ENCODE measurements at regions not wholly inside any gene's neighbourhood (a gene's known extent, or its start where the extent isn't known, plus 50 kb on each side); places are given as distances from the start of the nearest gene placed in this dataset.
"Not testable (repeated sequence)": the region's sequence is repeated elsewhere in the genome, so short reads cannot be mapped to it uniquely, and the experiment has no call there.

DNA sequence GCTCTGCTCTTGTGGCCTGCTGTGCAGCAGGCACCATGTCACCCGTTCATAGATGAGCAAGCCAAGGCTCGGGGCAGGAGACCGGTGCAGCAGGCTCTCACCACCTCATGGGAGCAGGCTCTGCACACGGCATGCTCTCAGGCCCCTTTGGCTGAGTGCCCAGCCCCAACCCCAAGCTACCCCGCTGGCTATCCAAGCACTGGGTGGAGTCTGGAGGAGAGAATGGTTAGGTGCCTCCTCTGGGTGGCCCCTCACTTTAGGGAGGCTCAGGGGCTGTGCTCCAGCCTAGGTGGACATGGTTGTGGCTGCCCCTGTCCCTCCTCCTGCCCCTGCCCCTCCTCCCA, 199.9 kb downstream of the IGLL1 start:
- no peak overlapping the region for H3K27ac ChIP-seq
- TF ChIP-seq POLR2A (IDR thresholded peaks at IDR 0.05), result no peak
- TF ChIP-seq, protein P1, sequence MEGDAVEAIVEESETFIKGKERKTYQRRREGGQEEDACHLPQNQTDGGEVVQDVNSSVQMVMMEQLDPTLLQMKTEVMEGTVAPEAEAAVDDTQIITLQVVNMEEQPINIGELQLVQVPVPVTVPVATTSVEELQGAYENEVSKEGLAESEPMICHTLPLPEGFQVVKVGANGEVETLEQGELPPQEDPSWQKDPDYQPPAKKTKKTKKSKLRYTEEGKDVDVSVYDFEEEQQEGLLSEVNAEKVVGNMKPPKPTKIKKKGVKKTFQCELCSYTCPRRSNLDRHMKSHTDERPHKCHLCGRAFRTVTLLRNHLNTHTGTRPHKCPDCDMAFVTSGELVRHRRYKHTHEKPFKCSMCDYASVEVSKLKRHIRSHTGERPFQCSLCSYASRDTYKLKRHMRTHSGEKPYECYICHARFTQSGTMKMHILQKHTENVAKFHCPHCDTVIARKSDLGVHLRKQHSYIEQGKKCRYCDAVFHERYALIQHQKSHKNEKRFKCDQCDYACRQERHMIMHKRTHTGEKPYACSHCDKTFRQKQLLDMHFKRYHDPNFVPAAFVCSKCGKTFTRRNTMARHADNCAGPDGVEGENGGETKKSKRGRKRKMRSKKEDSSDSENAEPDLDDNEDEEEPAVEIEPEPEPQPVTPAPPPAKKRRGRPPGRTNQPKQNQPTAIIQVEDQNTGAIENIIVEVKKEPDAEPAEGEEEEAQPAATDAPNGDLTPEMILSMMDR (IDR thresholded peaks at IDR 0.05), result no peak
- H3K27me3 ChIP-seq, result no peaks in the 10 kb centered on the region
- H3K4me3 ChIP-seq, result no peak overlapping the region
- ATAC-seq (no peak), DNase-seq (no peak)
- intact Hi-C loops (cut with DNase I), result no loop called here
- no peaks in the 10 kb centered on the region for H3K4me1 ChIP-seq
- H3K9me3 ChIP-seq, result no peaks in the 10 kb centered on the region
- no peaks in the 10 kb centered on the region for H3K36me3 ChIP-seq (replicated peaks in 1 of 2; ENCODE audit: insufficient read depth in 1 of 2, low read depth in 2 of 2)
- 15% methylated on average over 5 of the region's 5 CpGs; no CpG with 5 or more reads in 1 of the 2 donors for WGBS, 2 donors

DNA sequence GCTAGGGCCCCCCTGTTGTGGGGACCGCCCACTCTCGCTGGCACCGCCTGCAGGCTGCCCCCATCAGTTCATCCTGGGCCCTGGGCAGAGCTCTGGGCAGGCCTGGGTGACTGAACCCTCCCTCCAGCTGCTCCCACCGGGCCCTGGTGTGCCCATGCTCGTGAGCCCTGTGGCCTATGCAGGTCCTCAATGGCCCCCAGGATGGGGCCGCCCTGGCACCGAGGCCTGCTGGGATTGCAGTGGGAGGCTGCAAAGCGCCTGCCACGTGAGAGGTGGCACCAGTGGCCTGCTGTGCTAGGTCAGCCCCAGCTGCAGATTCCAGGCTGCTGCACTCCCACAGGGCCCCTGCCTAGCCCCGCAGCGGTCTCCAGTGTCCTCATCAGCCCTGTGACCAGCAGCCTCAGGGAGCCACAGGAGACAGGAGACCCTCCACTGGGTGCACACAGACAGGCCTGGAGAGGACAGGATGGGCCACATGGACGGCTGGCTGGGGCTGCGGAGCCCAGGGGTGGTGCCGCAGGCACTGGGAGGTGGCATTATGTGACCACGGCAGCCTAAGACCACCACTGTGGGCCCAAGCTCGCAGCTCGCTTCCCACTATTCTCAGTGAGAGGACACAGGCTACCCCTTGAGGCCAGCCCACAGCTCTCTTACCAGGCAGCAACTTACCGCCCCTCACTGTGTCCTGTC, 199.4 kb downstream of the BCR start:
- H3K27me3 ChIP-seq; intact Hi-C loops (cut with DNase I); H3K9me3 ChIP-seq; H3K36me3 ChIP-seq (replicated peaks in 1 of 2; ENCODE audit: insufficient read depth in 1 of 2, low read depth in 2 of 2); H3K27ac ChIP-seq; H3K4me1 ChIP-seq; ATAC-seq; H3K4me3 ChIP-seq; DNase-seq: not testable (repeated sequence)
- 76 to 82% methylated on average over 3 to 11 of the region's 18 CpGs for whole genome bisulfite sequencing, 2 donors

DNA sequence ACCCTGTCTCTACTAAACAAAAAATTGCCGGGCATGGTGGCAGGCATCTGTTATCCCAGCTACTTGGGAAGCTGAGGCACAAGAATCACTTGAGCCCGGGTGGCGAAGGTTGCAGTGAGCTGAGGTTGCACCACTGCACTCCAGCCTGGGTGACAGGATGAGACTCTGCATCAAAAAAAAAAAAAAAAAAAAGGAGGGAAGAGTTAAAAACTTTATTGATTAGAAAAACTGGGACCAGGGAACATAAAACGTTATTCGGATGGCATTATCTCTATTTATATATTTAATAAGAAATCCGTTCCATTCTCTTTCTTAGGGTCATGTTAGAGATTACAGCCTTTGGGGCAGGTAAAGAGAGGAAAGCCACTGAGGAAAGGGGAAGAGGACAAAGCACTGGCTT, 197.5 kb downstream of the BCR start:
- no peaks in the 10 kb centered on the region for H3K36me3 ChIP-seq (replicated peaks in 1 of 2; ENCODE audit: insufficient read depth in 1 of 2, low read depth in 2 of 2)
- intact Hi-C loops (cut with DNase I), result no loop called here
- TF ChIP-seq, protein P1 (IDR thresholded peaks at IDR 0.05), result no peak
- TF ChIP-seq POLR2A (IDR thresholded peaks at IDR 0.05), result no peak
- WGBS, 2 donors, result 46 to 49% methylated on average over 6 of the region's 6 CpGs
- H3K4me3 ChIP-seq, result no peak overlapping the region
- H3K4me1 ChIP-seq, result no peaks in the 10 kb centered on the region
- H3K27me3 ChIP-seq, result no peaks in the 10 kb centered on the region
- no peak overlapping the region for H3K27ac ChIP-seq
- no peaks in the 10 kb centered on the region for H3K9me3 ChIP-seq
- ATAC-seq, result no peak
- DNase-seq, result no peak

DNA sequence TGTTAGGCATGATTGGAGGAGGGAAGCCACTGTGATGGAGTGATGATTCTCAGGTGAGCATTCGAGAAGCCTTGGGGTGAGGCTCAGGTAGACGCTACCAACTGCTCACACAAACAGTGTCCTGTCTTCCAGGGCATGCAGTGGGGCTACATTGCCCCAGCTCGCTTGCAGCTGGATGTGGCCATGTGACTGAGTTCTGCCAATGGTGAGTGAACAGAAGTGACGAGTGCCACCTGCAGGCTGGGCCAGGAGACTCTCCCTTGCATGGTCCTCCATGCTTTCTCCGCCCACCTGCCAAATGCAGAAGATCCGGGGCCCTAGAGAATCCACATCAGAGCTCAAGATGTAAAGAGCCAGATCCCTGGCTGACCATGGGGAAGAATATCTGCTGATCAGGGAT, 195.9 kb downstream of the BCR start:
- H3K36me3 ChIP-seq (replicated peaks in 1 of 2; ENCODE audit: insufficient read depth in 1 of 2, low read depth in 2 of 2), result no peaks in the 10 kb centered on the region
- peak; percentile 42 for ATAC-seq
- H3K27ac ChIP-seq, result no peak overlapping the region
- no peak for DNase-seq
- H3K4me1 ChIP-seq, result no peaks in the 10 kb centered on the region
- 41 to 56% methylated on average over 6 of the region's 6 CpGs for WGBS, 2 donors
- H3K27me3 ChIP-seq, result no peaks in the 10 kb centered on the region
- H3K4me3 ChIP-seq, result no peak overlapping the region
- H3K9me3 ChIP-seq, result no peaks in the 10 kb centered on the region
- intact Hi-C loops (cut with DNase I), result no loop called here
- TF ChIP-seq, protein P1 (IDR thresholded peaks at IDR 0.05), result no peak
- TF ChIP-seq POLR2A (IDR thresholded peaks at IDR 0.05), result no peak

DNA sequence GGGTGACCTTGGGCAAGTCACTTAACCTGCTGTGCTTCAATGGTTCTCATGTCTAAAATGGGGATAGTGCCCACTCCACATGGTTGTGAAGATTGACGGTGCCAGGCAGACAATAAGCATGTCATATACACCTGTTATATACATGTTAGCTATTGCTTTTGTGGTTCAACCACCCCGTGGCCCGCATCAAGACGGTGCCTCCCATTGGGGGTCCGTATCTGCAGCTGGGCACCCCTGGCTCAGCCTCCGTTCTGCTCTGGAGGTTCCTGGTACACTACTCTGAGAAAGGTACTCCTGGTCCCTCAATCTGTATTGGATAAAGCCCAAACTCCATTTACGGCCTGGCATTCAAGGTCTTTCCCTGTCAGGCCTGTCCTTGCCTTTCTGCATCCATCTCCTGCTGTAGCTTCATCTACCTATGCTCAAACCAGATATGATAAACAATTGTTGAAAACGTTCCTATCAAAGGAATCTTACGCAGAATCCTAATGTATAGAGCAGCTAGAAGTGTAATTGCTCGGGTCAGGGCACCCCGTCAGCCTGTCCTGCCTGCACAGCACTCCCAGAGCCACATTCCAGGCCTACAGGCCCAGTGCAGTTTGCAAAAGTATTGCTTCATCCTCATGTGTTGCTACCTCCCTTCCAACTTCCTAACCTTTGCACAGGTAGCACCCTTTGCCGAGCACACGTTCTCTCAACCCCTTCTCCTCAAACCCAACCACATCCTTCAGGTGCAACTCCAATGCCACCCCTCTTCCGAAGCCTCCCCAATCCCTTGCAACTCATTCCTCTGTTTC, 194.9 kb downstream of the BCR start:
- no peaks in the 10 kb centered on the region for H3K4me1 ChIP-seq
- no peaks in the 10 kb centered on the region for H3K9me3 ChIP-seq
- TF ChIP-seq POLR2A (IDR thresholded peaks at IDR 0.05), result no peak
- TF ChIP-seq, protein P1 (IDR thresholded peaks at IDR 0.05), result no peak
- no peaks in the 10 kb centered on the region for H3K36me3 ChIP-seq (replicated peaks in 1 of 2; ENCODE audit: insufficient read depth in 1 of 2, low read depth in 2 of 2)
- no peaks in the 10 kb centered on the region for H3K27me3 ChIP-seq
- WGBS, 2 donors, result 56 to 59% methylated on average over 12 to 14 of the region's 14 CpGs
- no peak overlapping the region for H3K4me3 ChIP-seq
- DNase-seq (no peak), ATAC-seq (no peak)
- no peak overlapping the region for H3K27ac ChIP-seq
- intact Hi-C loops (cut with DNase I), result no loop called here

Data from body of pancreas (tissue), 4 donors.